Activated B cell treated with CpG ODN at 0.5 μM for 24 hours (primary cell): ENCODE measurements at regions not wholly inside any gene's neighbourhood (a gene's known extent, or its start where the extent isn't known, plus 50 kb on each side); places are given as distances from the start of the nearest gene placed in this dataset.

ENCODE experiments used
- ATAC-seq: fragments of 200-7000 bp; cut with Tn5 transposase; one replicate; pipeline ENCODE4 v1.10.0; 2021; ENCODE audit warnings: low read depth, mild to moderate bottlenecking, moderate library complexity
- CTCF ChIA-PET: fragments of 350-600 bp; sonication (Branson Sonifier 250); formaldehyde crosslinking; loops from one replicate; lab custom pipeline; 2021; ENCODE audit warnings: antibody characterized with exemption; lab: Charles Lee
- POLR2A ChIA-PET: fragments of 350-600 bp; sonication (Branson Sonifier 250); formaldehyde crosslinking; loops from one replicate; lab custom pipeline; 2021; ENCODE audit warnings: antibody characterized with exemption; lab: Charles Lee
- DNase-seq: peaks from one replicate; pipeline ENCODE4 v3.0.0; 2022
- H3K27ac Mint-ChIP-seq: one replicate; pipeline ENCODE4 v1.8.0; 2020; ENCODE audit warnings: mixed read lengths
- H3K27me3 Mint-ChIP-seq: one replicate; pipeline ENCODE4 v1.8.0; 2021; ENCODE audit warnings: mixed read lengths
- H3K36me3 Mint-ChIP-seq: one replicate; pipeline ENCODE4 v1.8.0; 2021; ENCODE audit warnings: low read depth, mixed read lengths
- H3K4me1 Mint-ChIP-seq: one replicate; pipeline ENCODE4 v1.8.0; 2021; ENCODE audit warnings: mixed read lengths
- H3K4me3 Mint-ChIP-seq: one replicate; pipeline ENCODE4 v1.8.0; 2020; ENCODE audit warnings: mild to moderate bottlenecking, mixed read lengths
- H3K9me3 Mint-ChIP-seq: one replicate; pipeline ENCODE4 v1.8.0; 2020; ENCODE audit warnings: mixed read lengths
- CTCF ChIP-seq: fragments of 200-600 bp; IDR thresholded peaks from one replicate; pipeline ENCODE4 v1.8.0; 2022; ENCODE audit warnings: antibody characterized with exemption, mild to moderate bottlenecking
- intact Hi-C: fragments of 100-400 bp; cut with micrococcal nuclease; formaldehyde crosslinking; loops from one replicate; pipeline ENCODE4 v1.15.1; 2024

- Mint-ChIP-seq H3K27me3 (no peaks in the 10 kb centered on the region), H3K36me3 (no peaks in the 10 kb centered on the region), H3K9me3 (no peaks in the 10 kb centered on the region), H3K4me1 (no peaks in the 10 kb centered on the region), H3K4me3 (no peak overlapping the region), H3K27ac (no peak overlapping the region)
- no peak for DNase-seq
- intact Hi-C loops = no loop called here
- ChIA-PET CTCF (no interaction called here), POLR2A (no interaction called here)
- no peak for TF ChIP-seq CTCF
- ATAC-seq = no peak
These were observed 740.3 kb upstream of the HS6ST1 start for GRCh38 chr2:129058981-129059380.

- CTCF ChIA-PET = no interaction called here
- Mint-ChIP-seq H3K27ac (no peak overlapping the region), H3K36me3 (no peaks in the 10 kb centered on the region), H3K4me1 (no peaks in the 10 kb centered on the region), H3K4me3 (no peak overlapping the region), H3K9me3 (no peaks in the 10 kb centered on the region), H3K27me3 (no peaks in the 10 kb centered on the region)
- ATAC-seq (no peak), DNase-seq (no peak)
- TF ChIP-seq CTCF = no peak
- intact Hi-C loops = no loop called here
- POLR2A ChIA-PET = no interaction called here
These were observed 740.8 kb upstream of the HS6ST1 start for GRCh38 chr2:129059476-129059875.

- Mint-ChIP-seq H3K9me3 (no peaks in the 10 kb centered on the region), H3K27ac (no peak overlapping the region), H3K27me3 (no peaks in the 10 kb centered on the region), H3K4me1 (no peaks in the 10 kb centered on the region), H3K36me3 (no peaks in the 10 kb centered on the region), H3K4me3 (no peak overlapping the region)
- ATAC-seq = no peak
- ChIA-PET CTCF (no interaction called here), POLR2A (no interaction called here)
- no peak for TF ChIP-seq CTCF
- no peak for DNase-seq
- intact Hi-C loops = no loop called here
These were observed 742.6 kb upstream of the HS6ST1 start for GRCh38 chr2:129061069-129061768.

- ATAC-seq = no peak
- POLR2A ChIA-PET = no interaction called here
- no peaks in the 10 kb centered on the region for H3K27me3 Mint-ChIP-seq
- H3K4me3 Mint-ChIP-seq = no peak overlapping the region
- no peak for TF ChIP-seq CTCF
- no peak overlapping the region for H3K27ac Mint-ChIP-seq
- no peaks in the 10 kb centered on the region for H3K36me3 Mint-ChIP-seq
- CTCF ChIA-PET = no interaction called here
- no peaks in the 10 kb centered on the region for H3K4me1 Mint-ChIP-seq
- H3K9me3 Mint-ChIP-seq = no peaks in the 10 kb centered on the region
- intact Hi-C loops = no loop called here
- no peak for DNase-seq
These were observed 743.1 kb upstream of the HS6ST1 start for GRCh38 chr2:129061769-129062121.

GRCh38 chr2:129062146-129062912, 743.7 kb upstream of the HS6ST1 start:
- ChIA-PET POLR2A (no interaction called here), CTCF (no interaction called here)
- H3K4me3 Mint-ChIP-seq = no peak overlapping the region
- H3K27ac Mint-ChIP-seq = no peak overlapping the region
- H3K27me3 Mint-ChIP-seq = no peaks in the 10 kb centered on the region
- no peak for ATAC-seq
- no peaks in the 10 kb centered on the region for H3K4me1 Mint-ChIP-seq
- no peaks in the 10 kb centered on the region for H3K9me3 Mint-ChIP-seq
- no peak for TF ChIP-seq CTCF
- no peaks in the 10 kb centered on the region for H3K36me3 Mint-ChIP-seq
- intact Hi-C loops = no loop called here
- DNase-seq = no peak
